ENCODE measurements at regions not wholly inside any gene's neighbourhood (a gene's known extent, or its start where the extent isn't known, plus 50 kb on each side); places are given as distances from the start of the nearest gene placed in this dataset.

DNA sequence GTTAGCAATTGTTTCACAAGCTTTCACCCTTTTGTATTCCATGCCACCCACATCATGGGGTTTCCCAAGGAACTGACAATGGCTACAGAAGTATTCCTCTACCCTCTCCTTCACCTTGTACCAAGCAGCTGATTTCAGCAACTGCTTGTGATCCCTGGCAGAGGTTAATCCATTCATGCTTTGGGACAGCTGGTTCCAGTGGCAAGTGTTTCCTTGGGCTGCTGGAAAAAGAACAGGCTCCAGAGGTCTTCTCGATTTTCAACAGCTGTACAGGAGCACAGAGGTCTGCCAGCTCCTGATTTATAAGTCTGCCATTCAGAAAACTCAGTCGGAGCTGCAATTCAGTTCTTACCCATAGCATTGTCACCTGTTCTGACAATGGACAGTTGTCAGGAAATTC is 239.2 kb upstream of the CWC22 start:
- TF ChIP-seq, protein P1, sequence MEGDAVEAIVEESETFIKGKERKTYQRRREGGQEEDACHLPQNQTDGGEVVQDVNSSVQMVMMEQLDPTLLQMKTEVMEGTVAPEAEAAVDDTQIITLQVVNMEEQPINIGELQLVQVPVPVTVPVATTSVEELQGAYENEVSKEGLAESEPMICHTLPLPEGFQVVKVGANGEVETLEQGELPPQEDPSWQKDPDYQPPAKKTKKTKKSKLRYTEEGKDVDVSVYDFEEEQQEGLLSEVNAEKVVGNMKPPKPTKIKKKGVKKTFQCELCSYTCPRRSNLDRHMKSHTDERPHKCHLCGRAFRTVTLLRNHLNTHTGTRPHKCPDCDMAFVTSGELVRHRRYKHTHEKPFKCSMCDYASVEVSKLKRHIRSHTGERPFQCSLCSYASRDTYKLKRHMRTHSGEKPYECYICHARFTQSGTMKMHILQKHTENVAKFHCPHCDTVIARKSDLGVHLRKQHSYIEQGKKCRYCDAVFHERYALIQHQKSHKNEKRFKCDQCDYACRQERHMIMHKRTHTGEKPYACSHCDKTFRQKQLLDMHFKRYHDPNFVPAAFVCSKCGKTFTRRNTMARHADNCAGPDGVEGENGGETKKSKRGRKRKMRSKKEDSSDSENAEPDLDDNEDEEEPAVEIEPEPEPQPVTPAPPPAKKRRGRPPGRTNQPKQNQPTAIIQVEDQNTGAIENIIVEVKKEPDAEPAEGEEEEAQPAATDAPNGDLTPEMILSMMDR (IDR thresholded peaks at IDR 0.05; ENCODE audit: insufficient read depth, low read length, poor library complexity, severe bottlenecking) = no peak
- TF ChIP-seq EZH2phosphoT487 (conservative IDR thresholded peaks at IDR 0.05; ENCODE audit: low read length) = no peak

Measured in SU-DHL-6 (cell line).